ENCODE measurements at regions not wholly inside any gene's neighbourhood (a gene's known extent, or its start where the extent isn't known, plus 50 kb on each side); places are given as distances from the start of the nearest gene placed in this dataset.
"Not testable (repeated sequence)": the region's sequence is repeated elsewhere in the genome, so short reads cannot be mapped to it uniquely, and the experiment has no call there.

GRCh38 chr6:74199215-74199915 is 503.4 kb downstream of the CD109 start:
- DNase-seq (ENCODE audit: low read depth): no peak

GRCh38 chr6:74197310-74197709 is 501.3 kb downstream of the CD109 start:
- no peak for DNase-seq (ENCODE audit: low read depth)

- DNase-seq (ENCODE audit: low read depth): no peak
Observed at GRCh38 chr6:74187811-74188210, 491.8 kb downstream of the CD109 start.

- DNase-seq (ENCODE audit: low read depth): no peak
Observed at GRCh38 chr6:74182992-74183391, 487.0 kb downstream of the CD109 start.

GRCh38 chr6:74181471-74181870 is 485.5 kb downstream of the CD109 start:
- DNase-seq (ENCODE audit: low read depth): no peak

GRCh38 chr6:74177506-74177905 is 481.5 kb downstream of the CD109 start:
- DNase-seq (ENCODE audit: low read depth): no peak

GRCh38 chr6:74170550-74170949 is 474.5 kb downstream of the CD109 start:
- DNase-seq (ENCODE audit: low read depth): not testable (repeated sequence)

GRCh38 chr6:74170118-74170517 is 474.1 kb downstream of the CD109 start:
- peak; percentile 34 for DNase-seq (ENCODE audit: low read depth)

GRCh38 chr6:74167976-74168375 is 472.0 kb downstream of the CD109 start:
- DNase-seq (ENCODE audit: low read depth): no peak

GRCh38 chr6:74167511-74167910 is 471.5 kb downstream of the CD109 start:
- DNase-seq (ENCODE audit: low read depth): no peak

GRCh38 chr6:74166849-74167248 is 470.8 kb downstream of the CD109 start:
- DNase-seq (ENCODE audit: low read depth): peak; percentile 40

GRCh38 chr6:74161380-74161779 is 465.4 kb downstream of the CD109 start:
- no peak for DNase-seq (ENCODE audit: low read depth)

- DNase-seq (ENCODE audit: low read depth): no peak
Observed at GRCh38 chr6:74152096-74152675, 456.2 kb downstream of the CD109 start.

- DNase-seq (ENCODE audit: low read depth): no peak
Observed at GRCh38 chr6:74145931-74146330, 449.9 kb downstream of the CD109 start.

GRCh38 chr6:74137911-74138310 is 441.9 kb downstream of the CD109 start:
- DNase-seq (ENCODE audit: low read depth): peak; percentile 77

GRCh38 chr6:74134327-74134726 is 438.3 kb downstream of the CD109 start:
- no peak for DNase-seq (ENCODE audit: low read depth)

- DNase-seq (ENCODE audit: low read depth): no peak
Observed at GRCh38 chr6:74133073-74133472, 437.1 kb downstream of the CD109 start.

GRCh38 chr6:74130641-74131040 is 434.6 kb downstream of the CD109 start:
- no peak for DNase-seq (ENCODE audit: low read depth)

GRCh38 chr6:74128536-74128935 is 432.5 kb downstream of the CD109 start:
- DNase-seq (ENCODE audit: low read depth): peak; percentile 21

- DNase-seq (ENCODE audit: low read depth): no peak
Observed at GRCh38 chr6:74117113-74117512, 421.1 kb downstream of the CD109 start.

GRCh38 chr6:74115674-74116073 is 419.7 kb downstream of the CD109 start:
- peak; percentile 15 for DNase-seq (ENCODE audit: low read depth)

- no peak for DNase-seq (ENCODE audit: low read depth)
Observed at GRCh38 chr6:74114428-74114827, 418.4 kb downstream of the CD109 start.

- peak; percentile 8 for DNase-seq (ENCODE audit: low read depth)
Observed at GRCh38 chr6:74113901-74114300, 417.9 kb downstream of the CD109 start.

GRCh38 chr6:74103417-74103816 is 407.4 kb downstream of the CD109 start:
- no peak for DNase-seq (ENCODE audit: low read depth)

Measured in M059J (cell line).